ENCODE measurements at regions not wholly inside any gene's neighbourhood (a gene's known extent, or its start where the extent isn't known, plus 50 kb on each side); places are given as distances from the start of the nearest gene placed in this dataset.

DNA sequence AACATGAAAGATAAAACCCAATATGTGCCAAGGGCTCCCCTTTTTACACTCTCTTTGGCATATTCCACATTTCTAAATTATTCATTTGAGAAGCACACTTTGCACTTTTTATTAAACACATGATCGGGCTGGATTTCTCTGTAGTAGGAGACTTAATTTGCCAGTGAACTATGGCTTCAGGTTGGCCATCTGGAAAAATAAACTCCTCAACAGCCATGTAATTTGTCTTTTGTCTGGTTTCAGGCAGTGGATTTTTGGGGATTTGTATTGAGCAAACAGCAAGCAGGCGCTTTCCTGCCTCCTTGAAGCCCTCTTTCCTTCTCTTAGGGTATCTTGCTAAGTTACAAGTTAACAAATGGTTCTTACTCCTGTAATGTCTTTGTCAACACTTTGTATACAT is 73.0 kb upstream of the DMRTA1 start:
- H3K4me1 Mint-ChIP-seq (ENCODE audit: unreplicated experiment): peaks cover 7% of the 10 kb centered on the region
- no peak overlapping the region for H3K4me3 Mint-ChIP-seq (ENCODE audit: unreplicated experiment)
- no peaks in the 10 kb centered on the region for H3K27me3 Mint-ChIP-seq (ENCODE audit: unreplicated experiment)
- no peaks in the 10 kb centered on the region for H3K9me3 Mint-ChIP-seq (ENCODE audit: unreplicated experiment)
- TF ChIP-seq, protein P1, sequence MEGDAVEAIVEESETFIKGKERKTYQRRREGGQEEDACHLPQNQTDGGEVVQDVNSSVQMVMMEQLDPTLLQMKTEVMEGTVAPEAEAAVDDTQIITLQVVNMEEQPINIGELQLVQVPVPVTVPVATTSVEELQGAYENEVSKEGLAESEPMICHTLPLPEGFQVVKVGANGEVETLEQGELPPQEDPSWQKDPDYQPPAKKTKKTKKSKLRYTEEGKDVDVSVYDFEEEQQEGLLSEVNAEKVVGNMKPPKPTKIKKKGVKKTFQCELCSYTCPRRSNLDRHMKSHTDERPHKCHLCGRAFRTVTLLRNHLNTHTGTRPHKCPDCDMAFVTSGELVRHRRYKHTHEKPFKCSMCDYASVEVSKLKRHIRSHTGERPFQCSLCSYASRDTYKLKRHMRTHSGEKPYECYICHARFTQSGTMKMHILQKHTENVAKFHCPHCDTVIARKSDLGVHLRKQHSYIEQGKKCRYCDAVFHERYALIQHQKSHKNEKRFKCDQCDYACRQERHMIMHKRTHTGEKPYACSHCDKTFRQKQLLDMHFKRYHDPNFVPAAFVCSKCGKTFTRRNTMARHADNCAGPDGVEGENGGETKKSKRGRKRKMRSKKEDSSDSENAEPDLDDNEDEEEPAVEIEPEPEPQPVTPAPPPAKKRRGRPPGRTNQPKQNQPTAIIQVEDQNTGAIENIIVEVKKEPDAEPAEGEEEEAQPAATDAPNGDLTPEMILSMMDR (IDR thresholded peaks at IDR 0.05; ENCODE audit: unreplicated experiment): no peak
- no peaks in the 10 kb centered on the region for H3K36me3 Mint-ChIP-seq (ENCODE audit: low read depth, unreplicated experiment)
- no peak overlapping the region for H3K27ac Mint-ChIP-seq (ENCODE audit: unreplicated experiment)
- no peak for DNase-seq (ENCODE audit: low spot score)

DNA sequence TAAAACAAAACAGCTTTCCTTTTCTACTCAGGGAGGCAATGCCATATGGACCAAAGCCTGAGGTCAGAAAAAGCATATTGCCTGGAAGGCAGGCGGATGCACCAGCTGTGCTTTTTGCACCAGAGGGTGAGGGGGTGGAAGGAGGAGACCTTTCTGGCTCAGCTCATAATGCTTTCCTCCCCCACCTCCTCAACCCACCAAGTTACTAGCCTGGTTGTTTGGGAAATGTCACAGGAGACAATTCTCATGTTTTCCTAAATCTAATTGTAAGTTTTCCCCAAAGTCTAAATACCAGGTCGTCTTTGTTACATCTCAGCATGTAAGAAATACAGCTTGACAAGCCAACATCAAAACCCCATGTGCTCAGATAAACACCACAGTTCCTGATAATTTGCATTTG is 72.6 kb upstream of the DMRTA1 start:
- no peak overlapping the region for H3K27ac Mint-ChIP-seq (ENCODE audit: unreplicated experiment)
- TF ChIP-seq, protein P1 (IDR thresholded peaks at IDR 0.05; ENCODE audit: unreplicated experiment): no peak
- no peaks in the 10 kb centered on the region for H3K36me3 Mint-ChIP-seq (ENCODE audit: low read depth, unreplicated experiment)
- H3K4me3 Mint-ChIP-seq (ENCODE audit: unreplicated experiment): no peak overlapping the region
- no peaks in the 10 kb centered on the region for H3K9me3 Mint-ChIP-seq (ENCODE audit: unreplicated experiment)
- no peak for DNase-seq (ENCODE audit: low spot score)
- H3K27me3 Mint-ChIP-seq (ENCODE audit: unreplicated experiment): no peaks in the 10 kb centered on the region
- H3K4me1 Mint-ChIP-seq (ENCODE audit: unreplicated experiment): peaks cover 7% of the 10 kb centered on the region

DNA sequence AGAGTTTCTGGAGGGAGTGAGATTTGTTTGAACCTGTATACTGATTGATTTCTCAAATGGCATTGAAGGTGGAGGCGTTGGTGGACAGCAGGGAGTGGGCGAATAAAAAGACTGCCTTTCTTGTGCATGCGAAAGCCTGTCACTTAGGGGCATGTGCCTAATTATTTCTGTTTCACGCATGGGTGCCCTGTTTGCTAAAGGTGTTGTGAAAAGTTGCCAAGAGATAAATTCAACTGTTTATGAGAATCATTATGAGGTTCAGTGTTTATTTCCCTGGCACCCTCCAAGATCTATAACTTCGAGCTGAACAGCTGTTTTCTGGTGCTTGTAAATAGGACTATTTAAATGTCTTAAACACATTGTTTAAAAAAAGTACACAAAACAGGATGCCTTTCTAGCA is 67.4 kb upstream of the DMRTA1 start:
- Mint-ChIP-seq H3K27ac (ENCODE audit: unreplicated experiment) (no peak overlapping the region), H3K4me3 (ENCODE audit: unreplicated experiment) (no peak overlapping the region), H3K36me3 (ENCODE audit: low read depth, unreplicated experiment) (no peaks in the 10 kb centered on the region), H3K4me1 (ENCODE audit: unreplicated experiment) (peaks cover 14% of the 10 kb centered on the region), H3K9me3 (ENCODE audit: unreplicated experiment) (no peaks in the 10 kb centered on the region), H3K27me3 (ENCODE audit: unreplicated experiment) (no peaks in the 10 kb centered on the region)
- TF ChIP-seq, protein P1 (IDR thresholded peaks at IDR 0.05; ENCODE audit: unreplicated experiment): no peak
- DNase-seq (ENCODE audit: low spot score): no peak

DNA sequence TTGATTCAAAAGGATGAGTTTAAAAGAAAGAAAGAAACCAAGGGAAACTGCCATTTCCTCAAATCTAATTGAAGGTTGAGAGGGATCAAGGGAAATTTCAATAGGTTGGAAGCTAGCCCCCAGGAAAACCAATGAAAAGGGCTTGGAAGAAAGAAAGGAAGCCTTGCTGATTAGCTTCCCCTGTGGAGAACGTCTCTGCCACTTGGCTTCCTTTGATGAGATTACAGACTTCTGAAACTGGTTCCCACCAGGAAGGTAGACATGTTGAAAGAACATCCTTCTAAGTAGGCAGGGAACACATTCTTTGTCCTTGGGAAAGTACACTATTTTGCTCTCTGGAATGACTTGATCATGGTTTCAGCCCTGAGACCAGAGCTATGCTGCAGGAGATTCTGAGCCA is 65.5 kb upstream of the DMRTA1 start:
- TF ChIP-seq, protein P1 (IDR thresholded peaks at IDR 0.05; ENCODE audit: unreplicated experiment): no peak
- no peak for DNase-seq (ENCODE audit: low spot score)
- peaks cover 14% of the 10 kb centered on the region for H3K4me1 Mint-ChIP-seq (ENCODE audit: unreplicated experiment)
- H3K27me3 Mint-ChIP-seq (ENCODE audit: unreplicated experiment): no peaks in the 10 kb centered on the region
- no peak overlapping the region for H3K27ac Mint-ChIP-seq (ENCODE audit: unreplicated experiment)
- H3K36me3 Mint-ChIP-seq (ENCODE audit: low read depth, unreplicated experiment): no peaks in the 10 kb centered on the region
- no peak overlapping the region for H3K4me3 Mint-ChIP-seq (ENCODE audit: unreplicated experiment)
- H3K9me3 Mint-ChIP-seq (ENCODE audit: unreplicated experiment): no peaks in the 10 kb centered on the region

DNA sequence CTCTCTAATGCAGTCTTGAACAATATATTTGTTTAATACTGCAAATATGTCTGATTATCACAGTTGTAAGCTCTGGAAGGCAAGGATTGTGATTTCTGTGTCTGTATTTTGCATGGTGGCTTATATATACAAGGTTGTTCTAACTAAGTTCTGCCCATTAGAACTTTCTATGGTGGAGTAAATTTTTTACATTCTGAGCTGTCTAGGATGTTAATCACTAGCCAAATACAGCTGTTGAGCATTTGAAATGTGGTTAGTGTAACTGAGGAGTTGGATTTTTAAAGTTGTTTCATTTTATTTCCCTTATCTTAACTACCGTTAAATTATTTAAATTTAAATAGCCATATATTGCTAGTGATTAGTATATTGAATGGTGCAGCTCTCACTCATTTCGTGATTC is 64.3 kb upstream of the DMRTA1 start:
- no peaks in the 10 kb centered on the region for H3K27me3 Mint-ChIP-seq (ENCODE audit: unreplicated experiment)
- no peak overlapping the region for H3K4me3 Mint-ChIP-seq (ENCODE audit: unreplicated experiment)
- no peaks in the 10 kb centered on the region for H3K9me3 Mint-ChIP-seq (ENCODE audit: unreplicated experiment)
- no peak overlapping the region for H3K27ac Mint-ChIP-seq (ENCODE audit: unreplicated experiment)
- DNase-seq (ENCODE audit: low spot score): no peak
- TF ChIP-seq, protein P1 (IDR thresholded peaks at IDR 0.05; ENCODE audit: unreplicated experiment): no peak
- H3K4me1 Mint-ChIP-seq (ENCODE audit: unreplicated experiment): peaks cover 14% of the 10 kb centered on the region
- H3K36me3 Mint-ChIP-seq (ENCODE audit: low read depth, unreplicated experiment): no peaks in the 10 kb centered on the region

All from endothelial cell (in vitro differentiated cells).